ENCODE measurements at regions not wholly inside any gene's neighbourhood (a gene's known extent, or its start where the extent isn't known, plus 50 kb on each side); places are given as distances from the start of the nearest gene placed in this dataset.
"Not testable (repeated sequence)": the region's sequence is repeated elsewhere in the genome, so short reads cannot be mapped to it uniquely, and the experiment has no call there.

- TF ChIP-seq CTCF (IDR thresholded peaks at IDR 0.05; ENCODE audit: insufficient read depth, low read length): no peak
- H3K4me3 ChIP-seq (ENCODE audit: low read depth, low read length): no peak overlapping the region
- DNase-seq (ENCODE audit: low read depth): no peak
Observed at GRCh38 chr12:124699909-124700308, 132.5 kb upstream of the NCOR2 start.

GRCh38 chr12:124698998-124699305, 131.5 kb upstream of the NCOR2 start:
- TF ChIP-seq CTCF (IDR thresholded peaks at IDR 0.05; ENCODE audit: insufficient read depth, low read length): no peak
- DNase-seq (ENCODE audit: low read depth): no peak
- H3K4me3 ChIP-seq (ENCODE audit: low read depth, low read length): no peak overlapping the region

GRCh38 chr12:124698211-124698997, 131.0 kb upstream of the NCOR2 start:
- TF ChIP-seq CTCF (IDR thresholded peaks at IDR 0.05; ENCODE audit: insufficient read depth, low read length): no peak
- H3K4me3 ChIP-seq (ENCODE audit: low read depth, low read length): no peak overlapping the region
- DNase-seq (ENCODE audit: low read depth): peak; percentile 98

- DNase-seq (ENCODE audit: low read depth); H3K4me3 ChIP-seq (ENCODE audit: low read depth, low read length): not testable (repeated sequence)
Observed at GRCh38 chr12:124697722-124698121, 130.3 kb upstream of the NCOR2 start.

- TF ChIP-seq CTCF (IDR thresholded peaks at IDR 0.05; ENCODE audit: insufficient read depth, low read length): no peak
- H3K4me3 ChIP-seq (ENCODE audit: low read depth, low read length): no peak overlapping the region
- peak; percentile 36 for DNase-seq (ENCODE audit: low read depth)
Observed at GRCh38 chr12:124696693-124697476, 129.5 kb upstream of the NCOR2 start.

- no peak for DNase-seq (ENCODE audit: low read depth)
- no peak overlapping the region for H3K4me3 ChIP-seq (ENCODE audit: low read depth, low read length)
- no peak for TF ChIP-seq CTCF (IDR thresholded peaks at IDR 0.05; ENCODE audit: insufficient read depth, low read length)
Observed at GRCh38 chr12:124695861-124696260, 128.4 kb upstream of the NCOR2 start.

GRCh38 chr12:124694846-124695497, 127.6 kb upstream of the NCOR2 start:
- H3K4me3 ChIP-seq (ENCODE audit: low read depth, low read length): no peak overlapping the region
- peak; percentile 95 for DNase-seq (ENCODE audit: low read depth)
- TF ChIP-seq CTCF (IDR thresholded peaks at IDR 0.05; ENCODE audit: insufficient read depth, low read length): peak; percentile 30

All from fibroblast of the aortic adventitia (primary cell).